ENCODE measurements at regions not wholly inside any gene's neighbourhood (a gene's known extent, or its start where the extent isn't known, plus 50 kb on each side); places are given as distances from the start of the nearest gene placed in this dataset.

- DNase-seq, result no peak
Observed at GRCh38 chr1:164183854-164184635, 374.9 kb upstream of the PBX1 start.

DNA sequence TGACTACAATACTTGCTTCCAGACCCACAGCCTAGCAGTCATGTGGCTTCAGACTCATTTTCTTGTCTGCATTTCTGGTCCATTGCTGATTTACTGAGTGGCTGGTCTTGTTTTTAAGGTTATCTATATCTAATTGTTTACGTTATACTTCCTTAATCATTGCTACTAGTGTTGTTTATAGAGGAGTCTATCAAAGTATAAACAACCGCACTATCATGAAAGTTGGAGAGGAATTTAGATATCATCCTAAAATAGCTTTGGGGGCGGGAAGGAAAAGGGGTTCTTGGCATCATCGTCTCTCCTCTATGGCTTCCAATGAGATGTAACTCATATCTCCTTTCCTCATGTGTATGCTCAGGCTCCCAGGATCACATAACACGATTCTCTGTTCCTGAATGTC is 372.1 kb upstream of the PBX1 start:
- no peak for DNase-seq

DNA sequence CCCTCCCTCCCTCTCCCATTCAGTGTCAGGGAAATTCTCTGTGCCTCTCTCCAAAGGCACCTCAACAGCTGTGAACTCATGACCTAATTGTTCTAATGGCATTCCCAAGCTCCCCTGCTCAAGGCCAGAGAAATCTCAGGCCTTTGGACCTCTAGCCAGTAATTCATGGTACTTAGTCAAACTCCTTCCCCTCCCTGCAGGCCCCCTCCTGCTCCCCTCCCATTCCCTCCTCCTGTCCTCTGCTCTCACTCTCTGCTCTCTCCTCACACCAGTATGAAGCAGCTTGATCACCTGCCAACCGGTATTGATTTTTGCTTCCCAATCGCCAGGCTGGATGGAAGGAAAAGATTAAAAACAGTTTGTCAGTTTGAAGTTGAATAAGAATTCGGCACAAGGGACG is 370.5 kb upstream of the PBX1 start:
- DNase-seq, result no peak

- no peak for DNase-seq
Observed at GRCh38 chr1:164191191-164191590, 367.8 kb upstream of the PBX1 start.

DNA sequence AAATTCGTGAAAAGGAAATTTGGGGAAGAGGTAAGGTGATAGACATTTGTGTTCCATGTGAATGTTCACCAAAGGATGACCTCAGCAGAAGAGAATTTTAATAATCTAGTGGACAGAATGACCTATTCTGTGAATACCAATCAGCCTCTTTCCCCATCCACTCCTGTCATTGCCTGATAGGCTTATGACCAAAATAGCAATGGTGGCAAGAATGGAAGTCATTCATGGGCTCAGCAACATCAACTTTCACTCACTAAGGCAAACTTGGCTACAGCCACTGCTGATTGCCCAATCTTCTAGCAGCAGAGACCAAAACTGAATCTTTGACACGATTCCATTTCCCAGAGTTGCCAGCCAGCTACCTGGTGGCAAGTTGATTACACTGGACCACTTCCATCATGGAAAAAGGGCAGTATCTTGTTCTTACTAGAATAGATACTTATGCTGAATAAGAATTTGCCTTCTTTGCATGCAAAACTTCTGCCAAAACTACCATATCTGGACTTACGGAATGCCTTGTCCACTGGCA is 348.7 kb upstream of the PBX1 start:
- DNase-seq, result no peak

DNA sequence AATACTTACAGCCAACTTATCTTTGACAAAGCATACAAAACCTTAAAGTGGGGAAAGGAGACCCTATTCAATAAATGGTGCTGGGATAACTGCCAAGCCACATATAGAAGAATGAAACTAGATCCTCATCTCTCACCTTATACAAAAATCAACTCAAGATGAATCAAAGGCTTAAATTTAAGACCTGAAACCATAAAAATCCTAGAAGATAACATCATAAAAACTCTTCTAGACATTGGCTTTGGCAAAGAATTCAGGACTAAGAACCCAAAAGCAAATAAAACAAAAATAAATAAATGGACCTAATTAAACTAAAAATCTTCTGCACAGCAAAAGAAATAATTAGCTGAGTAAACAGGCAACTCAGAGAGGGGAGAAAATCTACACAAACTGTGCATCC is 335.6 kb upstream of the PBX1 start:
- DNase-seq, result no peak

- DNase-seq, result no peak
Observed at GRCh38 chr1:164225011-164225410, 334.0 kb upstream of the PBX1 start.

DNA sequence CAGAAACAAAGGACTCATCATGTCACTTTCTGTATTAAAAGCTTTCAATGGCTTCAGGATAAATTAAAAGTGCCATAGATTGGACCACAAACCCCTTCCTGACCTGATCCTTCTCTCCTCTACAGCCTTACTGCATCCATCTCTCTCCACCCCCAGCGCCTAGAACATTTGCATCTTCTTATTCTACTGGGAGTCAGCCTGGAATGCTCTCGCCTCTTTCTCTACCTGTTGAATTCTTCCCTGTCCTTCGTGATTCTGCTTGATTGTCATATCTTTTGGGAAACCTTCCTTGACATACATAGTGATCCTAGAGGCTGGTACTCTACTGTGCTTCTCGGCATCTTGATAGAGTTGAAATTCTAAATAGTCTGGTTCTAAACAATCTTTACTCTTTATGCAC is 332.0 kb upstream of the PBX1 start:
- DNase-seq, result no peak

DNA sequence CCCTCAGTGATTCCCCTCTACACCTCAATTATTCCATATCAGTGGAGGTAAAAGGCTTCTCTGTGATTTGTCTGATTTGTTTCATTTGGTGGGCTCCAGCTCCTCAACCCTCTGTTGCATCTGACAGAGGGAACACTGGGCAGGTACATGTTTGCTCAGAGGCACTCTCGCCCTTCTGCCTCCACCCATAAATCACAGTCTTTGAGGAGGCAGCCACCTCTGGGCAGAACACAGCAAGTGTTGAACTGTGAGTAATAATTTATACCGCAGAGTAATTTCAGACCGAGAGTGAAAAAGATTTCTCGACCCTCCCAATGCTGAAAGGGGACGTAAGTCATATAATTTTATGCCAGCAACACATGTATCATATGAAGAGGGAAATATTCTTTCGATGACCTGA is 330.1 kb upstream of the PBX1 start:
- DNase-seq, result no peak

GRCh38 chr1:164233149-164233548 is 325.8 kb upstream of the PBX1 start:
- DNase-seq, result no peak

DNA sequence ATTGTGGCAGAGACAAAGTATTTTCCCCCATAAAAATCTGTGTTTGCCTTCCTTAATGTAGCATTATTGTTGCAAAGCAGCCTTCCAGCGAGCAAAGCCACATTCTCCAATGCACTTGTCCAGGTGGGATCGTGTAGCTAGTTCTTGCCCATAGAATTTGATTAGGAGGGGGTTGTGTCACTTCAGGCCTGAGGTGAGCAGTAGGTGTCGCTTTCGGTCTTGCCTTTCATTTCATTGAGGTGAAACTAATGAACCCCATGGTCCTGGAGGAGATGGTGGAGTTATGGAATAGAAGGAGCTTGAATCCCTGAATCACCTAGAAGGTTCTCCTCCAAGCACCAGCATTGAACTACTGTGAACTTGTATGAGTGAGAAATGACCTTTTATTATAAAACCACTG is 318.9 kb upstream of the PBX1 start:
- DNase-seq, result no peak

DNA sequence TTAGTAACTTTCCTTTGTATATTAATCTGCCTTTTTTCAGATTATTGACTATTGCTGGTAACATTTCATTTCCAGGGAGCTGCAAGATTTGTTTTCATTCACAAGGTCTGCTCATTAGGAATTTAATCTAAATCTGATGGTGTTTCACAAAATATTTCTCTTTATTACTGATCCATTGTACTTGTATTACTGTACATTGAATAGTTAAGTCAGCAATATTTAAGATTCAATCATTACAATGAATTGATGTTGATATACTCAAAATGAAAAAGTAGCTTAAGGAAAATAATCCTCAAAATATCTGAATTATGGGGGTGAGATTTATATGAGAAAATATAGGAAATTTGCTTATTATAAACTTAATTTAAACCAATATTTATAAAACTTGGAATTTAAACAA is 308.6 kb upstream of the PBX1 start:
- DNase-seq, result no peak

- no peak for DNase-seq
Observed at GRCh38 chr1:164256456-164256855, 302.5 kb upstream of the PBX1 start.

DNA sequence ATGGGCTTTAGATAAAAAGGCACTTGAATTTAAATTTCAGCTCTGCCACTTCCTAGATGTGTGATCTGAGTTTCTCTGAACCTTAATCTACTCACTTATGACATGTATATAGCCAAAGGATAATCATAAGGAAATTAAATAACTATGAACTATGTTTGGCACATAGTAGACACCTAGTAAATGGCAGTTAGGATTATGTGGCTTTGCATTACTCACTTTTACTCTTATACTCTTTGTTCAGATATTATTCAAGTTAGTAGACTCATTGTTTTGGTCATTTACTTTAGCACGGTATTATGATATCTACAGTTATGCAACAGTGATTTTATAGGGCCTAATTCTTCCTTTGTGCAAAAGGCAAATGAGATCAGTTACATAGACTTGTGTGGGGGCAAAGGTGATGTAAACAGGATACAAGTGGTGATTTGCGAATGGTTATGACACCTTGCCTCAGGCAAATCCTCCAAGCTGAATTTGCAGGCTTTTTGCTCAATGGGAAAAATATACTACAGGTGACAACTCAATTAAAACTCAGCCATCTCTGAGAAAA is 297.2 kb upstream of the PBX1 start:
- no peak for DNase-seq

DNA sequence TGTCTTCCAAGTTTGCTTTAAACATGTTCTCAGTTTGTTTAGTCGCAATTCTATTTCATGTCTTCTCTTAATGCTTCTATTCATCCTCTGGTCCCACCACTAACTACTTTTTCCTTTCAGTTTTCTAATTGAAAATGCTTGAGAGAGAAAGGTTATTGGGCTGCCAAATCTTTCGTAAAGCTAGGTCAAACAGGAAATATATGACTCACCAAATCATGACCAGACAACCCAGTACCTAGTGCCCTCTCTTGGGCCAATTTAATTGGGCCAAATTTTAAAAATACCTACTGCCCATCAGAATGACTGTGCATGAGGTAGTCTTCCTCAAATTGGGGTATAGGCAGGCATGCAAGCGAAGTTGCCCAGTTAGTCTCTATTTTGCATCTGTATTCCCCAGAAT is 295.4 kb upstream of the PBX1 start:
- no peak for DNase-seq

DNA sequence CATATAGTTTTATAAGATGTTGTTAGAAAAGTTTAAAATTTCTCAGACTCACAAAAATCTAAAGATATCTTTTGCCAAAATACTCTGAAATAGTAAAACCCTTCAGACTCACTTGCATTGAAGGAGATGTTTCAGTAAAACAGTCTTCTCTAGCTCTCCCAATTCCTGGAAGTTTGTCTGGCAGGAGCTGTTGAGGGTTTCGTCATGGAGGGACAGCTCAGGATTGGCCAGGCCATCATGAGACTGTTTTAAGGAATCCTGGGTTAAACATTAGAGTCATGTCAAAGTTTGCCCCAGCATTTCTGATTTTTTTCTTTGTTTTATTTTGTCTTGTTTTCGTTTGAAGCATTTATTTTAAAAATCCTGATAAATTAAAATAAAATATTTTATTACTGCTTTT is 293.8 kb upstream of the PBX1 start:
- DNase-seq, result no peak

DNA sequence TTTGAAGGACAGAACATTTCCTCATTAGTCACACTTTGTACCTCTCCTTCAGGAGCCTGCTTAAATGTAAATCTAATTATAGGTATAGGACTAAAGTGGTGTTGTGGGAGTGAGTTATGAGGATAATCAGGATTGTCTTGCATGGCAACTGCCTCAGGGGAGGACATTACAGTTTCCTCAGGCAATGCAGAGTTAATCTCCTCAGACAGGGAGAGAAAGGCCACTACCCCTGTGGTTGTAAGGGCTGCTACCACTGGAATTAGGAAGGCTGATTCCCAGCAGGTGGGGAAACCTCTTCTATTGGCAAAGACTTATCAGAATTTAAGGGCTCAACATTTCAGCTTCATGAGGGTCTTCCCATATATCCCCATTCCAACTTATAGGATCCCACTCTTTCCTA is 286.8 kb upstream of the PBX1 start:
- no peak for DNase-seq

- DNase-seq, result no peak
Observed at GRCh38 chr1:164296172-164296571, 262.8 kb upstream of the PBX1 start.

- no peak for DNase-seq
Observed at GRCh38 chr1:164308101-164308500, 250.9 kb upstream of the PBX1 start.

- no peak for DNase-seq
Observed at GRCh38 chr1:164310166-164310565, 248.8 kb upstream of the PBX1 start.

DNA sequence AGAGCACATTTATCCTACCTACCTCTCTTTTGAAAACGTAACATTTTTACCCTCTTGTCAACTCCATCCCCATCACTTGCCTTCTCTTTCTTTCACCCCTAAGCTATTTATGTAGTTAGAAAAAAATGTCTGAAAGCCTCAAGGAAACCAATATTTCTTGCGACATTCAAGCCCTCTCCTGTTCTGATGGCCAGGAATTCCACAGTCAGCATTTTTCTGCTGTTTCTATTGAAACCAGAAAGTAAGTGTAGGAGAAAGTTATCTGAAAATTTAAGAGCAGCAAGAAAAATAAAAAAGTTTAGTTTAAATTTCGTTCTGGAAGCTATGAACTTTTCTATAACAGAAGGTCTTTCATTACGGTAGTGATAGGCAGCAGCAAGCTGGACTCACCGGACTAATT is 247.6 kb upstream of the PBX1 start:
- DNase-seq, result no peak

GRCh38 chr1:164320790-164321731 is 237.9 kb upstream of the PBX1 start:
- peak; percentile 27 to 63 for DNase-seq

DNA sequence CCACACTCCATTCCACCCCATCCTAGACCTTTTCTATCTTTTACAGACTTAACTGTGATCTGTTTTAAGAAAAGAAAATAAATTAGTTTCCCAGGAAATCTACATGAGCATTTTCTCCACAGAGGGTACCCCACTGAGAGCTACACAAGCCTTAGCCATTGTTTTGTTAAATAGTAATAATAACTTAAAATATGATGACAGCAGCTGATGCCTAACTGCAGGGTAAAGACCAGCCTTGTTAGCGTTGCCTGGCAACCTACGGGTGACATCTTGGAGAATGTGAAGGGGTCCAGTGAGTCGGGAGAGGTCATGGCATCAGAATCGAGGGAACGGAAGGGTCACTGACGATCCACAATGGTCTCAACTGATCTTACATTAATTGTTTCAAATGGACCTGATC is 233.2 kb upstream of the PBX1 start:
- no peak for DNase-seq

DNA sequence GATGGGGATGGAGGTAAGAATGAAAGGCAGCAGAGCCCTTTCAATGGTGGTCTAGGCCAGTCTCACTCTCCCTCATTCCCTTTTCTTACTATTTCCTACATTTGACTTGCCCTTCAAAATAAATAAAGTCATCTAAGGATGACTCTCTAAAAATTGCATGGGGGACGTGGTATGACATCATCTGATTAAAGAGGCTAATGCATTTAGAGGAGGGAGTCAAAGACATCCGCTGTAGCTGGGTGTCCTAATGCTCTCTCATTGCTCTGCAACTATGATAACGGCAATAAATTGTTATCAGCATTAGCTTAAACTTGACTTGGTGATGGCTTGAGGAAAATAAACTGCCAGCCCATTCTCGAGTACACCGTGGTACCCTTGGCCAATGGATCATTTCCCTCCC is 225.6 kb upstream of the PBX1 start:
- DNase-seq, result no peak
